GM12878 (cell line): ENCODE measurements at regions not wholly inside any gene's neighbourhood (a gene's known extent, or its start where the extent isn't known, plus 50 kb on each side); places are given as distances from the start of the nearest gene placed in this dataset.

Experiments used
- ATAC-seq: fragments of 200-7000 bp; cut with Tn5 transposase; 3 replicates; pipeline ENCODE4 v1.9.1; 2020; ENCODE audit warnings: mild to moderate bottlenecking, moderate library complexity
- BruUV-seq: library from RNA; stranded (reverse); fragments of 400-500 nt; replicated peaks from 2 replicates; lab custom pipeline; 2021; lab: Mats Ljungman, UMichigan
- CTCF ChIA-PET: fragments of 300-600 bp; sonication (Branson Sonifier 250); formaldehyde crosslinking; extraction: SDS; loops from one replicate; lab custom pipeline; 2021; ENCODE audit warnings: inconsistent platforms; lab: Yijun Ruan, JAX
- POLR2A ChIA-PET: fragments of 350-600 bp; formaldehyde crosslinking; extraction: SDS; loops from one replicate; lab custom pipeline; 2021; ENCODE audit warnings: inconsistent platforms; lab: Charles Lee
- RAD21 ChIA-PET: fragments of 300-600 bp; sonication (Branson Sonifier 250); formaldehyde crosslinking; loops from one replicate; lab custom pipeline; 2023; ENCODE audit warnings: antibody characterized with exemption; ENCODE audit not compliant: unreplicated experiment; lab: Charles Lee
- SMC1A ChIA-PET: fragments of 300-600 bp; sonication (Branson Sonifier 250); formaldehyde crosslinking; loops from one replicate; lab custom pipeline; 2023; ENCODE audit not compliant: unreplicated experiment, uncharacterized antibody; lab: Charles Lee
- DNase-seq: peaks from one replicate; pipeline ENCODE4 v3.0.0-alpha.2; 2011; ENCODE audit warnings: low read depth, low spot score
- FAIRE-seq: peaks from 3 replicates; lab custom pipeline; 2011; peaks lifted over from hg19 to GRCh38; lab: Jason Lieb, UNC
- H2AFZ ChIP-seq: 2 replicates; pipeline ENCODE4 v1.6.0; 2011; ENCODE audit warnings: low read depth, low read length, control low read depth; ENCODE audit not compliant: control insufficient read depth
- H3K27ac ChIP-seq: 2 replicates; pipeline ENCODE4 v1.5.1; 2011; ENCODE audit warnings: control low read depth; ENCODE audit not compliant: control insufficient read depth, insufficient read depth
- H3K27me3 ChIP-seq, 2 experiments: replicated peaks in 1 of 2; 2 replicates each; pipeline versions ENCODE4 v1.6.0 to v1.6.1; 2011; ENCODE audit warnings: low read length in 1 of 2; ENCODE audit not compliant: control insufficient read depth in 2 of 2, insufficient read depth in 2 of 2
- H3K36me3 ChIP-seq, 2 experiments: 2 replicates each; pipeline ENCODE4 v1.5.1; 2011; ENCODE audit warnings: low read length in 1 of 2; ENCODE audit not compliant: control insufficient read depth in 2 of 2, insufficient read depth in 2 of 2
- H3K4me1 ChIP-seq: 2 replicates; pipeline ENCODE4 v1.6.1; 2011; ENCODE audit warnings: mild to moderate bottlenecking, low read length, moderate library complexity, mixed read lengths; ENCODE audit not compliant: control insufficient read depth, insufficient read depth
- H3K4me2 ChIP-seq: 2 replicates; pipeline ENCODE4 v1.6.0; 2011; ENCODE audit warnings: control low read depth; ENCODE audit not compliant: control insufficient read depth, insufficient read depth
- H3K4me3 ChIP-seq: fragments of 200-600 bp; sonication (generic); 2 replicates; pipeline ENCODE4 v1.5.1; 2016
- H3K79me2 ChIP-seq: 2 replicates; pipeline ENCODE4 v1.6.0; 2011; ENCODE audit warnings: low read length; ENCODE audit not compliant: control insufficient read depth, insufficient read depth
- H3K9ac ChIP-seq: 2 replicates; pipeline ENCODE4 v1.8.0; 2011; ENCODE audit warnings: low read length, control low read depth, mixed read lengths; ENCODE audit not compliant: control insufficient read depth, insufficient read depth
- H3K9me3 ChIP-seq: replicated peaks from 3 replicates; pipeline ENCODE4 v1.5.1; 2011; ENCODE audit warnings: mild to moderate bottlenecking, low read length; ENCODE audit not compliant: control insufficient read depth, insufficient read depth
- H4K20me1 ChIP-seq: 2 replicates; pipeline ENCODE4 v1.6.0; 2011; ENCODE audit not compliant: control insufficient read depth, insufficient read depth
- ATF7 ChIP-seq: fragments of 450-650 bp; IDR thresholded peaks from 2 replicates; pipeline ENCODE4 v1.6.1; 2016; ENCODE audit warnings: low read depth, mild to moderate bottlenecking
- BRCA1 ChIP-seq: IDR thresholded peaks from 2 replicates; pipeline ENCODE4 v1.6.1; 2011; ENCODE audit warnings: low read depth, low read length, improper control_type of control experiment
- EP300 ChIP-seq, 2 experiments: fragments of 150-350 bp in 1 of 2; IDR thresholded peaks; 2 replicates each; pipeline ENCODE4 v1.6.1; 2011 to 2012; ENCODE audit warnings: low read depth in 2 of 2, low read length in 2 of 2, borderline replicate concordance in 1 of 2, improper control_type of control experiment in 1 of 2, inconsistent platforms in 1 of 2; ENCODE audit not compliant: control insufficient read depth in 1 of 2
- HDAC2 ChIP-seq: fragments of 200-600 bp; sonication (generic); IDR thresholded peaks from 2 replicates; pipeline ENCODE4 v1.6.1; 2017
- POU2F2 ChIP-seq: IDR thresholded peaks from 3 replicates; pipeline ENCODE4 v1.6.1; 2011; ENCODE audit warnings: low read depth, mild to moderate bottlenecking, low read length, borderline replicate concordance
- RAD21 ChIP-seq: IDR thresholded peaks from 2 replicates; pipeline ENCODE4 v1.6.1; 2011; ENCODE audit warnings: mild to moderate bottlenecking, low read depth, low read length, moderate library complexity; ENCODE audit not compliant: insufficient read depth
- ZNF622 ChIP-seq: fragments of 450-650 bp; IDR thresholded peaks from 2 replicates; pipeline ENCODE4 v1.6.1; 2017; ENCODE audit warnings: mild to moderate bottlenecking, inconsistent platforms
- WGBS: methylation state at CpG from one replicate; pipeline ENCODE4 v1.1.6; 2016; ENCODE audit warnings: low lambda C conversion rate; ENCODE audit not compliant: insufficient replicate concordance, insufficient coverage; ENCODE audit errors: missing lambda C conversion rate; 5-methylcytosine and 5-hydroxymethylcytosine counted together
- in situ Hi-C: fragments of 300-500 bp; cut with MboI; formaldehyde crosslinking; loops from 9 replicates; pipeline ENCODE4 v1.14.3; 2018; ENCODE audit warnings: mixed read lengths
- intact Hi-C: fragments of 100-400 bp; cut with micrococcal nuclease; formaldehyde crosslinking; loops from one replicate; pipeline ENCODE4 v1.14.2; 2022; ENCODE audit not compliant: unreplicated experiment
- TF ChIP-seq, protein P1 (sequence below): fragments of 450-650 bp; IDR thresholded peaks from 2 replicates; pipeline ENCODE4 v1.6.1; 2016; ENCODE audit warnings: mild to moderate bottlenecking, moderate library complexity, borderline replicate concordance

DNA sequence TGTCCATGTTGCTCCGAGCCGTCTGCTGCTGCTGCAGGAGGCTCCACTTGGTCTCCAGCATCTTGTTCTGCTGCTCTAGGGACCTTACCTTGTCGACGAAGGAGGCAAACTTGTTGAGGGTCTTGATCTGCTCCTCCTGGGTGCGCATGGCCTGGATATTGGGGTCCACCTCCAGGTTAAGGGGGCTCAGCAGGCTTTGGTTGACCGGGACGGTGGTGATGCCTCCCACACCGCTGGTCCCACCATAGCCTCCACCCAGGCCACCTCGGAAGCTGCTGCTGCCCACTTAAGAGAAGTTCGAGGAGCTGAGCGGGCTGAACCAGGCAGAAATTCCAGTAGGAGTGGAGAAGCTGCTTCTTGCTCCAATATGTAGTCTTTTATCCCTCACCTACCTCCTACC lies 180.7 kb upstream of the SYNPR start:
- no peaks in the 10 kb centered on the region for H3K36me3 ChIP-seq
- H3K4me1 ChIP-seq = no peaks in the 10 kb centered on the region
- H2AFZ ChIP-seq = no peak overlapping the region
- RAD21 ChIA-PET = no interaction called here
- in situ Hi-C loops = no loop called here
- H3K79me2 ChIP-seq = no peaks in the 10 kb centered on the region
- POLR2A ChIA-PET = no interaction called here
- FAIRE-seq (no peak), DNase-seq (no peak), ATAC-seq (no peak)
- H3K9ac ChIP-seq = no peak overlapping the region
- H3K27ac ChIP-seq = no peak overlapping the region
- no peaks in the 10 kb centered on the region for H3K27me3 ChIP-seq
- BruUV-seq = no TSS peak
- H3K4me3 ChIP-seq = no peak overlapping the region
- no peaks in the 10 kb centered on the region for H3K9me3 ChIP-seq
- SMC1A ChIA-PET = interaction anchor here (0.9 kb wide), 1 partner anchor 15 kb away, joined by 3 read pairs; no protein-coding TSS in a partner anchor
- TF ChIP-seq EP300 (IDR thresholded peaks at IDR 0.05; ENCODE audit: borderline replicate concordance in 1 of 2, control insufficient read depth in 1 of 2, low read depth in 2 of 2, low read length in 2 of 2) (no peak), POU2F2 (no peak), ZNF622 (no peak), HDAC2 (no peak), BRCA1 (no peak), RAD21 (no peak), ATF7 (no peak)
- TF ChIP-seq, protein P1, sequence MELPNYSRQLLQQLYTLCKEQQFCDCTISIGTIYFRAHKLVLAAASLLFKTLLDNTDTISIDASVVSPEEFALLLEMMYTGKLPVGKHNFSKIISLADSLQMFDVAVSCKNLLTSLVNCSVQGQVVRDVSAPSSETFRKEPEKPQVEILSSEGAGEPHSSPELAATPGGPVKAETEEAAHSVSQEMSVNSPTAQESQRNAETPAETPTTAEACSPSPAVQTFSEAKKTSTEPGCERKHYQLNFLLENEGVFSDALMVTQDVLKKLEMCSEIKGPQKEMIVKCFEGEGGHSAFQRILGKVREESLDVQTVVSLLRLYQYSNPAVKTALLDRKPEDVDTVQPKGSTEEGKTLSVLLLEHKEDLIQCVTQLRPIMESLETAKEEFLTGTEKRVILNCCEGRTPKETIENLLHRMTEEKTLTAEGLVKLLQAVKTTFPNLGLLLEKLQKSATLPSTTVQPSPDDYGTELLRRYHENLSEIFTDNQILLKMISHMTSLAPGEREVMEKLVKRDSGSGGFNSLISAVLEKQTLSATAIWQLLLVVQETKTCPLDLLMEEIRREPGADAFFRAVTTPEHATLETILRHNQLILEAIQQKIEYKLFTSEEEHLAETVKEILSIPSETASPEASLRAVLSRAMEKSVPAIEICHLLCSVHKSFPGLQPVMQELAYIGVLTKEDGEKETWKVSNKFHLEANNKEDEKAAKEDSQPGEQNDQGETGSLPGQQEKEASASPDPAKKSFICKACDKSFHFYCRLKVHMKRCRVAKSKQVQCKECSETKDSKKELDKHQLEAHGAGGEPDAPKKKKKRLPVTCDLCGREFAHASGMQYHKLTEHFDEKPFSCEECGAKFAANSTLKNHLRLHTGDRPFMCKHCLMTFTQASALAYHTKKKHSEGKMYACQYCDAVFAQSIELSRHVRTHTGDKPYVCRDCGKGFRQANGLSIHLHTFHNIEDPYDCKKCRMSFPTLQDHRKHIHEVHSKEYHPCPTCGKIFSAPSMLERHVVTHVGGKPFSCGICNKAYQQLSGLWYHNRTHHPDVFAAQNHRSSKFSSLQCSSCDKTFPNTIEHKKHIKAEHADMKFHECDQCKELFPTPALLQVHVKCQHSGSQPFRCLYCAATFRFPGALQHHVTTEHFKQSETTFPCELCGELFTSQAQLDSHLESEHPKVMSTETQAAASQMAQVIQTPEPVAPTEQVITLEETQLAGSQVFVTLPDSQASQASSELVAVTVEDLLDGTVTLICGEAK = no peak
- CTCF ChIA-PET = interaction anchor here (1.7 kb wide), 1 partner anchor 9 kb away, joined by 8 read pairs; no protein-coding TSS in a partner anchor
- 63% methylated on average over 11 of the region's 11 CpGs for WGBS
- H4K20me1 ChIP-seq = no peaks in the 10 kb centered on the region
- intact Hi-C loops = no loop called here
- H3K4me2 ChIP-seq = no peak overlapping the region
